ENCODE measurements at regions not wholly inside any gene's neighbourhood (a gene's known extent, or its start where the extent isn't known, plus 50 kb on each side); places are given as distances from the start of the nearest gene placed in this dataset.

DNA sequence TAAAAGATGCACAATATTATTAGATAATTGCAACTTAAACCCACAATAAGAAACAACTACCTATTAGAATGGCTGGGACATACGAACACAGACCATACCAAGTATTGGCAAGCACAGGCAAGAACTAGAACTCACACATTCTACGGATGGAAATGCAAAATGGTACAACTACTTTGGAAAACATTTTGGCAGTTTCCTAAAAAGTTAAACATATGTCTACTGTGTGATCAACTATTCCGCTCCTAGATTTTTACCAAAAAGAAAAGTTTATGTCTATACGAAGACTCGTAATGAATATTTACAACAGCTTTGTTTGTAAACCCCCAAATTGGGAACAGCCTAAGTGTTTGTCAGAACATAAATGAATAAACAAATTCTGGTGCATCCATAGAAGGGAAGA lies 194.7 kb downstream of the FGFR2 start:
- TF ChIP-seq CTCF (optimal IDR thresholded peaks at IDR 0.05 in 1 of 3, IDR thresholded peaks at IDR 0.05 in 1 of 3, conservative IDR thresholded peaks at IDR 0.05 in 1 of 3; ENCODE audit: extremely low read depth in 1 of 3, insufficient read depth in 2 of 3, low read length in 3 of 3) (no peak), EZH2 (IDR thresholded peaks at IDR 0.05; ENCODE audit: low read length) (no peak)
